Nephron (organoid): ENCODE measurements at regions not wholly inside any gene's neighbourhood (a gene's known extent, or its start where the extent isn't known, plus 50 kb on each side); places are given as distances from the start of the nearest gene placed in this dataset.

Source experiments
- H3K27ac Mint-ChIP-seq, 3 experiments: 2 replicates each; pipeline ENCODE4 v1.8.0; 2020; ENCODE audit warnings: mixed read lengths in 3 of 3, mild to moderate bottlenecking in 2 of 3, moderate library complexity in 1 of 3
- H3K27me3 Mint-ChIP-seq: 2 replicates; pipeline ENCODE4 v1.8.0; 2021; ENCODE audit warnings: low read depth, mild to moderate bottlenecking, moderate library complexity, mixed read lengths
- H3K36me3 Mint-ChIP-seq: 2 replicates; pipeline ENCODE4 v1.8.0; 2020; ENCODE audit warnings: low read depth, mixed read lengths
- H3K4me1 Mint-ChIP-seq: 2 replicates; pipeline ENCODE4 v1.8.0; 2020; ENCODE audit warnings: mixed read lengths
- H3K4me3 Mint-ChIP-seq, 3 experiments: 2 replicates each; pipeline ENCODE4 v1.8.0; 2020; ENCODE audit warnings: mild to moderate bottlenecking in 3 of 3, mixed read lengths in 3 of 3, moderate library complexity in 2 of 3
- H3K9me3 Mint-ChIP-seq: 2 replicates; pipeline ENCODE4 v1.8.0; 2020; ENCODE audit warnings: mixed read lengths
- CTCF ChIP-seq, 3 experiments: fragments of 200-600 bp; sonication (generic); IDR thresholded peaks; one replicate each; pipeline ENCODE4 v1.5.0; 2021; ENCODE audit warnings: antibody characterized with exemption in 3 of 3; ENCODE audit not compliant: unreplicated experiment in 3 of 3

GRCh38 chr14:56875104-56875675 lies 64.9 kb upstream of the OTX2 start:
- H3K27me3 Mint-ChIP-seq: peaks cover 4% of the 10 kb centered on the region
- no peak overlapping the region for H3K27ac Mint-ChIP-seq
- TF ChIP-seq CTCF (IDR thresholded peaks at IDR 0.05; ENCODE audit: unreplicated experiment in 3 of 3): no peak
- no peaks in the 10 kb centered on the region for H3K4me1 Mint-ChIP-seq
- no peaks in the 10 kb centered on the region for H3K36me3 Mint-ChIP-seq
- H3K4me3 Mint-ChIP-seq: no peak overlapping the region
- H3K9me3 Mint-ChIP-seq: no peaks in the 10 kb centered on the region

GRCh38 chr14:56874375-56874774 lies 64.1 kb upstream of the OTX2 start:
- no peaks in the 10 kb centered on the region for H3K36me3 Mint-ChIP-seq
- no peaks in the 10 kb centered on the region for H3K9me3 Mint-ChIP-seq
- H3K4me3 Mint-ChIP-seq: no peak overlapping the region
- no peak for TF ChIP-seq CTCF (IDR thresholded peaks at IDR 0.05; ENCODE audit: unreplicated experiment in 3 of 3)
- no peaks in the 10 kb centered on the region for H3K4me1 Mint-ChIP-seq
- no peak overlapping the region for H3K27ac Mint-ChIP-seq
- peaks cover 4% of the 10 kb centered on the region for H3K27me3 Mint-ChIP-seq

GRCh38 chr14:56870336-56870735 lies 60.1 kb upstream of the OTX2 start:
- Mint-ChIP-seq H3K36me3 (no peaks in the 10 kb centered on the region), H3K4me1 (no peaks in the 10 kb centered on the region), H3K27me3 (peaks cover 15% of the 10 kb centered on the region), H3K27ac (no peak overlapping the region), H3K4me3 (no peak overlapping the region), H3K9me3 (no peaks in the 10 kb centered on the region)
- no peak for TF ChIP-seq CTCF (IDR thresholded peaks at IDR 0.05; ENCODE audit: unreplicated experiment in 3 of 3)

- Mint-ChIP-seq H3K27ac (no peak overlapping the region), H3K4me3 (no peak overlapping the region), H3K36me3 (no peaks in the 10 kb centered on the region), H3K27me3 (peaks cover 19% of the 10 kb centered on the region), H3K9me3 (no peaks in the 10 kb centered on the region), H3K4me1 (no peaks in the 10 kb centered on the region)
- TF ChIP-seq CTCF (IDR thresholded peaks at IDR 0.05; ENCODE audit: unreplicated experiment in 3 of 3): no peak
Observed at GRCh38 chr14:56868660-56869059, 58.4 kb upstream of the OTX2 start.

- no peaks in the 10 kb centered on the region for H3K4me1 Mint-ChIP-seq
- H3K27me3 Mint-ChIP-seq: peaks cover 23% of the 10 kb centered on the region
- no peak overlapping the region for H3K27ac Mint-ChIP-seq
- H3K9me3 Mint-ChIP-seq: no peaks in the 10 kb centered on the region
- no peaks in the 10 kb centered on the region for H3K36me3 Mint-ChIP-seq
- no peak overlapping the region for H3K4me3 Mint-ChIP-seq
- TF ChIP-seq CTCF (IDR thresholded peaks at IDR 0.05; ENCODE audit: unreplicated experiment in 3 of 3): no peak
Observed at GRCh38 chr14:56862836-56863235, 52.6 kb upstream of the OTX2 start.

GRCh38 chr14:56860441-56860840 lies 50.2 kb upstream of the OTX2 start:
- Mint-ChIP-seq H3K27ac (no peak overlapping the region), H3K9me3 (no peaks in the 10 kb centered on the region), H3K4me3 (no peak overlapping the region), H3K4me1 (no peaks in the 10 kb centered on the region), H3K27me3 (peaks cover 41% of the 10 kb centered on the region), H3K36me3 (no peaks in the 10 kb centered on the region)
- TF ChIP-seq CTCF (IDR thresholded peaks at IDR 0.05; ENCODE audit: unreplicated experiment in 3 of 3): no peak
